ENCODE measurements at regions not wholly inside any gene's neighbourhood (a gene's known extent, or its start where the extent isn't known, plus 50 kb on each side); places are given as distances from the start of the nearest gene placed in this dataset.

GRCh38 chr5:174355208-174355612 lies 309.7 kb downstream of the NSG2 start:
- H3K4me1 ChIP-seq (replicated peaks in 1 of 4; ENCODE audit: control insufficient read depth in 3 of 4, insufficient read depth in 4 of 4, low read length in 3 of 4) = no peaks in the 10 kb centered on the region
- no peak overlapping the region for H2BK20ac ChIP-seq (ENCODE audit: low read length)
- no peaks in the 10 kb centered on the region; a peak in 1 of 7 replicates for H3K27me3 ChIP-seq (replicated peaks in 1 of 4; ENCODE audit: control insufficient read depth in 3 of 4, extremely low read depth in 1 of 4, insufficient read depth in 3 of 4, low read length in 3 of 4)
- no peak overlapping the region for H3K9ac ChIP-seq (replicated peaks in 1 of 4; ENCODE audit: extremely low read depth in 1 of 4, low read depth in 3 of 4, low read length in 3 of 4)
- H2AK5ac ChIP-seq (ENCODE audit: low read depth, low read length) = no peak overlapping the region
- no peak overlapping the region for H2BK15ac ChIP-seq (ENCODE audit: low read length)
- no peak overlapping the region for H3K23ac ChIP-seq (ENCODE audit: insufficient read length)
- no peaks in the 10 kb centered on the region for H3K79me2 ChIP-seq (ENCODE audit: control insufficient read depth in 1 of 2, insufficient read depth in 2 of 2, low read length in 2 of 2)
- WGBS, 2 experiments (ENCODE audit: extremely low coverage in 1 of 2, insufficient coverage in 1 of 2, insufficient read length in 1 of 2, insufficient replicate concordance in 2 of 2, low coverage in 1 of 2, low lambda C conversion rate in 2 of 2, missing lambda C conversion rate in 1 of 2) = 82% methylated on average over 2 of the region's 2 CpGs; no CpG with 5 or more reads in 1 of the 2 experiments
- no peak overlapping the region for H2BK12ac ChIP-seq (ENCODE audit: low read depth, low read length)
- H2BK120ac ChIP-seq (replicated peaks; ENCODE audit: low read depth, low read length) = no peak overlapping the region
- H4K20me1 ChIP-seq (replicated peaks in 1 of 2; ENCODE audit: control insufficient read depth in 1 of 2, insufficient read depth in 2 of 2, low read length in 2 of 2) = no peaks in the 10 kb centered on the region
- FAIRE-seq (no peak), DNase-seq (ENCODE audit: low read depth in 1 of 2, low spot score in 2 of 2) (no peak)
- H3K9me3 ChIP-seq (ENCODE audit: insufficient read depth in 2 of 2, low read depth in 1 of 2, low read length in 1 of 2) = no peaks in the 10 kb centered on the region
- H2BK5ac ChIP-seq (ENCODE audit: low read depth, low read length) = no peak overlapping the region
- ChIA-PET CTCF (ENCODE audit: partially characterized antibody) (interaction anchor here (0.9 to 1.7 kb wide), 3 partner anchors 9 to 12 kb away, joined by 3 to 5 read pairs (median 4); no protein-coding TSS in a partner anchor), POLR2A (ENCODE audit: partially characterized antibody) (no interaction called here)
- H4K91ac ChIP-seq (replicated peaks; ENCODE audit: insufficient read length, low read length) = no peak overlapping the region
- H3K27ac ChIP-seq (ENCODE audit: low read depth, low read length) = no peak overlapping the region
- H4K5ac ChIP-seq (ENCODE audit: insufficient read length, low read depth, low read length) = no peak overlapping the region
- no peak overlapping the region for H4K8ac ChIP-seq (ENCODE audit: extremely low read depth, insufficient read depth, low read length)
- no peak overlapping the region for H3K56ac ChIP-seq (replicated peaks; ENCODE audit: insufficient read length, low read depth, low read length)
- H3K14ac ChIP-seq (ENCODE audit: insufficient read length) = no peak overlapping the region
- no peaks in the 10 kb centered on the region for H3K23me2 ChIP-seq (ENCODE audit: low read depth, low read length)
- no peaks in the 10 kb centered on the region for H3K79me1 ChIP-seq (ENCODE audit: low read depth, low read length)
- H3K4me2 ChIP-seq (ENCODE audit: insufficient read depth in 1 of 2, low read depth in 2 of 2, low read length in 2 of 2) = no peak overlapping the region
- no peaks in the 10 kb centered on the region for H3K36me3 ChIP-seq (ENCODE audit: control insufficient read depth in 2 of 4, insufficient read depth in 4 of 4, low read length in 3 of 4)
- no peak overlapping the region for H3K4me3 ChIP-seq (ENCODE audit: extremely low read depth in 1 of 4, insufficient read depth in 2 of 4, low read depth in 3 of 4, low read length in 4 of 4)
- H3K18ac ChIP-seq (ENCODE audit: extremely low read depth, low read length) = no peak overlapping the region
- no peak overlapping the region for H2AFZ ChIP-seq (ENCODE audit: low read length)
- H3K4ac ChIP-seq (replicated peaks; ENCODE audit: insufficient read length, low read depth, low read length) = no peak overlapping the region
- no peak for TF ChIP-seq POLR2A (IDR thresholded peaks at IDR 0.05; ENCODE audit: control extremely low read depth in 1 of 2, low read depth in 2 of 2, low read length in 2 of 2)
- no peak for TF ChIP-seq KDM1A (IDR thresholded peaks at IDR 0.05; ENCODE audit: borderline replicate concordance, low read length)
- TF ChIP-seq, protein P1, sequence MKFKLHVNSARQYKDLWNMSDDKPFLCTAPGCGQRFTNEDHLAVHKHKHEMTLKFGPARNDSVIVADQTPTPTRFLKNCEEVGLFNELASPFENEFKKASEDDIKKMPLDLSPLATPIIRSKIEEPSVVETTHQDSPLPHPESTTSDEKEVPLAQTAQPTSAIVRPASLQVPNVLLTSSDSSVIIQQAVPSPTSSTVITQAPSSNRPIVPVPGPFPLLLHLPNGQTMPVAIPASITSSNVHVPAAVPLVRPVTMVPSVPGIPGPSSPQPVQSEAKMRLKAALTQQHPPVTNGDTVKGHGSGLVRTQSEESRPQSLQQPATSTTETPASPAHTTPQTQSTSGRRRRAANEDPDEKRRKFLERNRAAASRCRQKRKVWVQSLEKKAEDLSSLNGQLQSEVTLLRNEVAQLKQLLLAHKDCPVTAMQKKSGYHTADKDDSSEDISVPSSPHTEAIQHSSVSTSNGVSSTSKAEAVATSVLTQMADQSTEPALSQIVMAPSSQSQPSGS (IDR thresholded peaks at IDR 0.05; ENCODE audit: low read length) = no peak
- no peak for TF ChIP-seq TAF7 (optimal IDR thresholded peaks at IDR 0.05; ENCODE audit: borderline replicate concordance, low read depth, low read length)
- no peak for TF ChIP-seq ZNF274 (IDR thresholded peaks at IDR 0.05; ENCODE audit: borderline replicate concordance, extremely low read depth, low read length)
